K562 (cell line): ENCODE measurements at regions not wholly inside any gene's neighbourhood (a gene's known extent, or its start where the extent isn't known, plus 50 kb on each side); places are given as distances from the start of the nearest gene placed in this dataset.

ENCODE experiments used
- ATAC-seq: fragments of 200-7000 bp; cut with Tn5 transposase; 3 replicates; pipeline ENCODE4 v1.9.1; 2020; ENCODE audit warnings: moderate library complexity
- BruUV-seq: library from RNA; stranded (reverse); fragments of 400-500 nt; replicated peaks from 2 replicates; lab custom pipeline; 2021; lab: Mats Ljungman, UMichigan
- CTCF ChIA-PET: fragments of 300-600 bp; formaldehyde crosslinking; extraction: SDS; loops from one replicate; lab custom pipeline; 2021; ENCODE audit warnings: low intra/inter-chr PET ratio; lab: Yijun Ruan, JAX
- POLR2A ChIA-PET: fragments of 300-600, 350-650 bp; sonication (Branson Sonifier 250); formaldehyde crosslinking; extraction: SDS; loops from one replicate; lab custom pipeline; 2021; ENCODE audit warnings: antibody characterized with exemption, inconsistent platforms; lab: Yijun Ruan, JAX
- DNase-seq, 4 experiments: peaks; one replicate each; pipeline versions ENCODE4 v3.0.0 to v3.0.0-alpha.2; 2011 to 2018; ENCODE audit warnings: low spot score in 3 of 4, mixed read lengths in 3 of 4; ENCODE audit errors: extremely low read depth in 1 of 4
- FAIRE-seq: peaks from 2 replicates; lab custom pipeline; 2011; peaks lifted over from hg19 to GRCh38; lab: Jason Lieb, UNC
- H2AFZ ChIP-seq: 2 replicates; pipeline ENCODE4 v1.6.0; 2011; ENCODE audit warnings: low read depth, low read length, control low read depth, inconsistent platforms
- H3K27ac ChIP-seq: fragments of 200-600 bp; 3 replicates; pipeline ENCODE4 v1.8.0; 2011; ENCODE audit warnings: low read depth, mild to moderate bottlenecking, control low read depth, inconsistent platforms, low read length, moderate library complexity, mixed read lengths; ENCODE audit errors: extremely low read depth
- H3K27me3 ChIP-seq, 2 experiments: fragments of 300-600 bp in 1 of 2; 2 replicates in 1 of 2; 3 replicates in 1 of 2; pipeline versions ENCODE4 v1.6.0 to v1.8.0; 2011; ENCODE audit warnings: inconsistent platforms in 2 of 2, low read length in 2 of 2, mild to moderate bottlenecking in 1 of 2, mixed read lengths in 1 of 2, moderate library complexity in 1 of 2; ENCODE audit not compliant: control insufficient read depth in 2 of 2, insufficient read depth in 2 of 2
- H3K36me3 ChIP-seq: fragments of 300-600 bp; 3 replicates; pipeline ENCODE4 v1.8.0; 2011; ENCODE audit warnings: mild to moderate bottlenecking, low read length, inconsistent platforms; ENCODE audit not compliant: control insufficient read depth, insufficient read depth
- H3K4me1 ChIP-seq, 2 experiments: fragments of 200-600 bp in 1 of 2; replicated peaks in 1 of 2; 2 replicates in 1 of 2; 3 replicates in 1 of 2; pipeline versions ENCODE4 v1.5.1 to v1.8.0; 2011; ENCODE audit warnings: inconsistent platforms in 2 of 2, low read length in 2 of 2, mild to moderate bottlenecking in 1 of 2, mixed read lengths in 1 of 2, moderate library complexity in 1 of 2; ENCODE audit not compliant: control insufficient read depth in 2 of 2, insufficient read depth in 2 of 2
- H3K4me2 ChIP-seq: 2 replicates; pipeline ENCODE4 v1.6.1; 2011; ENCODE audit warnings: low read length, control low read depth, inconsistent platforms, mixed read lengths; ENCODE audit not compliant: insufficient read depth
- H3K4me3 ChIP-seq: fragments of 200-600 bp; sonication (generic), shearing (Covaris generic); 2 replicates; pipeline ENCODE4 v1.5.1; 2016; ENCODE audit warnings: control low read depth, inconsistent platforms
- H3K79me2 ChIP-seq: fragments of 200-600 bp; 3 replicates; pipeline ENCODE4 v1.8.0; 2011; ENCODE audit warnings: low read length, inconsistent platforms; ENCODE audit not compliant: control insufficient read depth, insufficient read depth
- H3K9ac ChIP-seq, 2 experiments: 2 replicates each; pipeline versions ENCODE4 v1.6.0 to v1.6.1; 2011; ENCODE audit warnings: low read depth in 2 of 2, low read length in 2 of 2, control low read depth in 1 of 2, inconsistent platforms in 1 of 2, mild to moderate bottlenecking in 1 of 2, mixed read lengths in 1 of 2; ENCODE audit not compliant: insufficient read depth in 1 of 2
- H3K9me1 ChIP-seq: one replicate; pipeline ENCODE4 v1.6.0; 2011; ENCODE audit warnings: inconsistent platforms, mild to moderate bottlenecking, low read length, moderate library complexity; ENCODE audit not compliant: control insufficient read depth, insufficient read depth
- H3K9me3 ChIP-seq: replicated peaks from 2 replicates; pipeline ENCODE4 v1.5.1; 2011; ENCODE audit warnings: low read depth, low read length, inconsistent platforms; ENCODE audit not compliant: control insufficient read depth, insufficient read depth
- H4K20me1 ChIP-seq: replicated peaks from 2 replicates; pipeline ENCODE4 v1.6.1; 2011; ENCODE audit warnings: low read length, inconsistent platforms, mixed read lengths; ENCODE audit not compliant: control insufficient read depth, insufficient read depth
- ATF3 ChIP-seq, 2 experiments: fragments of 450-650 bp in 1 of 2; sonication (generic) in 1 of 2; formaldehyde crosslinking in 1 of 2; IDR thresholded peaks in 1 of 2; conservative IDR thresholded peaks in 1 of 2; 2 replicates each; pipeline versions ENCODE4 v1.6.1 to v1.8.1; 2016 to 2023; ENCODE audit warnings: mild to moderate bottlenecking in 2 of 2, moderate library complexity in 2 of 2, inconsistent platforms in 1 of 2, missing genetic modification reagents in 1 of 2
- CEBPB ChIP-seq: fragments of 450-650 bp; IDR thresholded peaks from 2 replicates; pipeline ENCODE4 v1.6.1; 2016; ENCODE audit warnings: missing genetic modification characterization, missing compliant biosample characterization
- CEBPG ChIP-seq, 3 experiments: fragments of 200-800 bp in 1 of 3; sonication (Bioruptor generic) in 1 of 3; sonication (generic) in 1 of 3; formaldehyde crosslinking in 1 of 3; IDR thresholded peaks in 2 of 3; conservative IDR thresholded peaks in 1 of 3; 2 replicates each; pipeline versions ENCODE4 v1.6.1 to v1.8.0; 2016 to 2022; ENCODE audit warnings: missing compliant biosample characterization in 2 of 3, missing genetic modification characterization in 2 of 3, mild to moderate bottlenecking in 1 of 3, missing genetic modification reagents in 1 of 3
- CSDE1 ChIP-seq, 2 experiments: fragments of 450-650 bp; IDR thresholded peaks; 2 replicates each; pipeline ENCODE4 v1.6.1; 2016; ENCODE audit warnings: mild to moderate bottlenecking in 1 of 2
- ZNF668 ChIP-seq: fragments of 250-450 bp; sonication (Bioruptor Pico); IDR thresholded peaks from 2 replicates; pipeline ENCODE4 v1.8.0; 2022; ENCODE audit warnings: mild to moderate bottlenecking, inconsistent platforms
- WGBS: fragments of 100-300 bp; shearing (Covaris generic); methylation state at CpG from one replicate; pipeline ENCODE4 v1.1.6; 2016; ENCODE audit warnings: low coverage, mixed read lengths; ENCODE audit not compliant: insufficient coverage; ENCODE audit errors: missing lambda C conversion rate; 5-methylcytosine and 5-hydroxymethylcytosine counted together
- in situ Hi-C: fragments of 300-500 bp; cut with MboI; formaldehyde crosslinking; loops from 4 replicates; pipeline ENCODE4 v1.15.0; 2018; ENCODE audit warnings: inconsistent platforms, mixed read lengths
- intact Hi-C: fragments of 100-400 bp; cut with micrococcal nuclease; formaldehyde crosslinking; loops from 2 replicates; pipeline ENCODE4 v1.14.2; 2022
- TF ChIP-seq, protein P1 (sequence below): sonication (generic); formaldehyde crosslinking; IDR thresholded peaks from 2 replicates; pipeline ENCODE4 v1.8.0; 2022; ENCODE audit warnings: mild to moderate bottlenecking, missing genetic modification reagents
- TF ChIP-seq, protein P2 (sequence below): IDR thresholded peaks from 2 replicates; pipeline ENCODE4 v1.6.1; 2014; ENCODE audit warnings: antibody characterized with exemption

DNA sequence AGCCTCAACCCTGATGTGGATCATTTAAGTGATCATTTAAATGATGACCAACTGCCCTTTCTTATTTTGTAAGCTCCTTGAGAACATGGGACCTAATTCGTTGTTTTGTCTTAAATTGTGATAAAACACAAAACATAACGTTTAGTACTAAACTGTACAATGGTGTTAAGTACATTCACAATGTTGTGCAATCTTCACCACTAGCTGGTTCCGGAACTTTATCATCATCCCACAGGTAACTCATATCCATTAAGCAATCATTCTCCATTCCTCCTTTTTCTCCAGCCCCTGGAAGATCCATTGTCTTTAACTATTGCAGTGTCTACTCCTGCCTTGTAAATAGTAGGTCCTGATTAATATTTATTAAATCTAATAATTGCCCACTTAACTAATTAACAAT is 460.5 kb upstream of the BRINP1 start:
- FAIRE-seq (no peak), ATAC-seq (no peak), DNase-seq (no peak)
- 0% methylated on average over 3 of the region's 3 CpGs for WGBS
- H3K79me2 ChIP-seq = no peaks in the 10 kb centered on the region
- H3K9me1 ChIP-seq = no peaks in the 10 kb centered on the region
- in situ Hi-C loops (no loop called here), intact Hi-C loops (no loop called here)
- H3K4me1 ChIP-seq = no peaks in the 10 kb centered on the region
- no peak overlapping the region for H3K9ac ChIP-seq
- no TSS peak for BruUV-seq
- TF ChIP-seq CEBPG (CRISPR knock-in tag; IDR thresholded peaks at IDR 0.05) = no peak
- TF ChIP-seq CEBPG (tag; conservative IDR thresholded peaks at IDR 0.05 in 1 of 2, IDR thresholded peaks at IDR 0.05 in 1 of 2) = peak in 1 of 2 experiments; percentile 25; a peak in 1 of 4 replicates
- TF ChIP-seq CEBPB (tag) = 0 out of 2 replicates have a peak, but pooled peaks have one; percentile 15
- TF ChIP-seq, protein P1, sequence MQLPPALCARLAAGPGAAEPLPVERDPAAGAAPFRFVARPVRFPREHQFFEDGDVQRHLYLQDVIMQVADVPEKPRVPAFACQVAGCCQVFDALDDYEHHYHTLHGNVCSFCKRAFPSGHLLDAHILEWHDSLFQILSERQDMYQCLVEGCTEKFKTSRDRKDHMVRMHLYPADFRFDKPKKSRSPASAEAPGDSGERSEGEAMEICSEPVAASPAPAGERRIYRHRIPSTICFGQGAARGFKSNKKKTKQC (CRISPR knock-in tag) = no peak
- H2AFZ ChIP-seq = no peak overlapping the region
- H3K36me3 ChIP-seq = no peaks in the 10 kb centered on the region
- no peak overlapping the region for H3K4me3 ChIP-seq
- H4K20me1 ChIP-seq = no peaks in the 10 kb centered on the region
- ChIA-PET CTCF (no interaction called here), POLR2A (no interaction called here)
- no peak overlapping the region for H3K4me2 ChIP-seq
- no peak overlapping the region for H3K27ac ChIP-seq
- H3K9me3 ChIP-seq = no peaks in the 10 kb centered on the region
- H3K27me3 ChIP-seq = no peaks in the 10 kb centered on the region

GRCh38 chr9:119829186-119829585 is 460.0 kb upstream of the BRINP1 start:
- Histone ChIP-seq H3K27me3 (no peaks in the 10 kb centered on the region), H3K36me3 (no peaks in the 10 kb centered on the region), H2AFZ (no peak overlapping the region), H3K9me1 (no peaks in the 10 kb centered on the region), H3K4me2 (no peak overlapping the region), H3K9ac (no peak overlapping the region), H3K79me2 (no peaks in the 10 kb centered on the region), H3K4me3 (no peak overlapping the region), H3K4me1 (no peaks in the 10 kb centered on the region), H4K20me1 (no peaks in the 10 kb centered on the region), H3K9me3 (no peaks in the 10 kb centered on the region), H3K27ac (no peak overlapping the region)
- ATAC-seq = no peak
- intact Hi-C loops = no loop called here
- ChIA-PET POLR2A (no interaction called here), CTCF (no interaction called here)
- FAIRE-seq = no peak
- no TSS peak for BruUV-seq
- in situ Hi-C loops = no loop called here
- WGBS = 0% methylated on average over 2 of the region's 2 CpGs
- no peak for DNase-seq
- TF ChIP-seq ATF3 (IDR thresholded peaks at IDR 0.05) (no peak), ATF3 (CRISPR knock-in tag; conservative IDR thresholded peaks at IDR 0.05) (no peak), CSDE1 (IDR thresholded peaks at IDR 0.05) (no peak), ZNF668 (CRISPR knock-in tag) (no peak)
- TF ChIP-seq, protein P2, sequence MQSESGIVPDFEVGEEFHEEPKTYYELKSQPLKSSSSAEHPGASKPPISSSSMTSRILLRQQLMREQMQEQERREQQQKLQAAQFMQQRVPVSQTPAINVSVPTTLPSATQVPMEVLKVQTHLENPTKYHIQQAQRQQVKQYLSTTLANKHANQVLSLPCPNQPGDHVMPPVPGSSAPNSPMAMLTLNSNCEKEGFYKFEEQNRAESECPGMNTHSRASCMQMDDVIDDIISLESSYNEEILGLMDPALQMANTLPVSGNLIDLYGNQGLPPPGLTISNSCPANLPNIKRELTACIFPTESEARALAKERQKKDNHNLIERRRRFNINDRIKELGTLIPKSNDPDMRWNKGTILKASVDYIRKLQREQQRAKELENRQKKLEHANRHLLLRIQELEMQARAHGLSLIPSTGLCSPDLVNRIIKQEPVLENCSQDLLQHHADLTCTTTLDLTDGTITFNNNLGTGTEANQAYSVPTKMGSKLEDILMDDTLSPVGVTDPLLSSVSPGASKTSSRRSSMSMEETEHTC = no peak
